GM12874 (cell line): ENCODE measurements at regions not wholly inside any gene's neighbourhood (a gene's known extent, or its start where the extent isn't known, plus 50 kb on each side); places are given as distances from the start of the nearest gene placed in this dataset.

Experiments
- CTCF ChIP-seq: IDR thresholded peaks from 2 replicates; pipeline ENCODE4 v1.5.1; 2011; ENCODE audit warnings: low read depth, mild to moderate bottlenecking, control low read depth, low read length, moderate library complexity; ENCODE audit not compliant: insufficient read depth

GRCh38 chr18:39208729-39209128, 1643.1 kb upstream of the CELF4 start:
- no peak for TF ChIP-seq CTCF

- no peak for TF ChIP-seq CTCF
Observed at GRCh38 chr18:39208190-39208589, 1642.6 kb upstream of the CELF4 start.

GRCh38 chr18:39205565-39206195, 1640.1 kb upstream of the CELF4 start:
- no peak for TF ChIP-seq CTCF

GRCh38 chr18:39200153-39200552, 1634.6 kb upstream of the CELF4 start:
- no peak for TF ChIP-seq CTCF

GRCh38 chr18:39199231-39199855, 1633.7 kb upstream of the CELF4 start:
- no peak for TF ChIP-seq CTCF

GRCh38 chr18:39198376-39198775, 1632.8 kb upstream of the CELF4 start:
- no peak for TF ChIP-seq CTCF

GRCh38 chr18:39191931-39192330, 1626.3 kb upstream of the CELF4 start:
- TF ChIP-seq CTCF, result no peak

- no peak for TF ChIP-seq CTCF
Observed at GRCh38 chr18:39191058-39191457, 1625.5 kb upstream of the CELF4 start.
